K562 (cell line): ENCODE measurements at regions not wholly inside any gene's neighbourhood (a gene's known extent, or its start where the extent isn't known, plus 50 kb on each side); places are given as distances from the start of the nearest gene placed in this dataset.

Source experiments
- ATAC-seq: fragments of 200-7000 bp; cut with Tn5 transposase; 3 replicates; pipeline ENCODE4 v1.9.1; 2020; ENCODE audit warnings: moderate library complexity
- BruUV-seq: library from RNA; stranded (reverse); fragments of 400-500 nt; replicated peaks from 2 replicates; lab custom pipeline; 2021; lab: Mats Ljungman, UMichigan
- CTCF ChIA-PET: fragments of 300-600 bp; formaldehyde crosslinking; extraction: SDS; loops from one replicate; lab custom pipeline; 2021; ENCODE audit warnings: low intra/inter-chr PET ratio; lab: Yijun Ruan, JAX
- POLR2A ChIA-PET: fragments of 300-600, 350-650 bp; sonication (Branson Sonifier 250); formaldehyde crosslinking; extraction: SDS; loops from one replicate; lab custom pipeline; 2021; ENCODE audit warnings: antibody characterized with exemption, inconsistent platforms; lab: Yijun Ruan, JAX
- DNase-seq, 4 experiments: peaks; one replicate each; pipeline versions ENCODE4 v3.0.0 to v3.0.0-alpha.2; 2011 to 2018; ENCODE audit warnings: low spot score in 3 of 4, mixed read lengths in 3 of 4; ENCODE audit errors: extremely low read depth in 1 of 4
- FAIRE-seq: peaks from 2 replicates; lab custom pipeline; 2011; peaks lifted over from hg19 to GRCh38; lab: Jason Lieb, UNC
- H2AFZ ChIP-seq: 2 replicates; pipeline ENCODE4 v1.6.0; 2011; ENCODE audit warnings: low read depth, low read length, control low read depth, inconsistent platforms
- H3K27ac ChIP-seq: fragments of 200-600 bp; 3 replicates; pipeline ENCODE4 v1.8.0; 2011; ENCODE audit warnings: low read depth, mild to moderate bottlenecking, control low read depth, inconsistent platforms, low read length, moderate library complexity, mixed read lengths; ENCODE audit errors: extremely low read depth
- H3K27me3 ChIP-seq, 2 experiments: fragments of 300-600 bp in 1 of 2; 2 replicates in 1 of 2; 3 replicates in 1 of 2; pipeline versions ENCODE4 v1.6.0 to v1.8.0; 2011; ENCODE audit warnings: inconsistent platforms in 2 of 2, low read length in 2 of 2, mild to moderate bottlenecking in 1 of 2, mixed read lengths in 1 of 2, moderate library complexity in 1 of 2; ENCODE audit not compliant: control insufficient read depth in 2 of 2, insufficient read depth in 2 of 2
- H3K36me3 ChIP-seq: fragments of 300-600 bp; 3 replicates; pipeline ENCODE4 v1.8.0; 2011; ENCODE audit warnings: mild to moderate bottlenecking, low read length, inconsistent platforms; ENCODE audit not compliant: control insufficient read depth, insufficient read depth
- H3K4me1 ChIP-seq, 2 experiments: fragments of 200-600 bp in 1 of 2; replicated peaks in 1 of 2; 2 replicates in 1 of 2; 3 replicates in 1 of 2; pipeline versions ENCODE4 v1.5.1 to v1.8.0; 2011; ENCODE audit warnings: inconsistent platforms in 2 of 2, low read length in 2 of 2, mild to moderate bottlenecking in 1 of 2, mixed read lengths in 1 of 2, moderate library complexity in 1 of 2; ENCODE audit not compliant: control insufficient read depth in 2 of 2, insufficient read depth in 2 of 2
- H3K4me2 ChIP-seq: 2 replicates; pipeline ENCODE4 v1.6.1; 2011; ENCODE audit warnings: low read length, control low read depth, inconsistent platforms, mixed read lengths; ENCODE audit not compliant: insufficient read depth
- H3K4me3 ChIP-seq: fragments of 200-600 bp; sonication (generic), shearing (Covaris generic); 2 replicates; pipeline ENCODE4 v1.5.1; 2016; ENCODE audit warnings: control low read depth, inconsistent platforms
- H3K79me2 ChIP-seq: fragments of 200-600 bp; 3 replicates; pipeline ENCODE4 v1.8.0; 2011; ENCODE audit warnings: low read length, inconsistent platforms; ENCODE audit not compliant: control insufficient read depth, insufficient read depth
- H3K9ac ChIP-seq, 2 experiments: 2 replicates each; pipeline versions ENCODE4 v1.6.0 to v1.6.1; 2011; ENCODE audit warnings: low read depth in 2 of 2, low read length in 2 of 2, control low read depth in 1 of 2, inconsistent platforms in 1 of 2, mild to moderate bottlenecking in 1 of 2, mixed read lengths in 1 of 2; ENCODE audit not compliant: insufficient read depth in 1 of 2
- H3K9me1 ChIP-seq: one replicate; pipeline ENCODE4 v1.6.0; 2011; ENCODE audit warnings: inconsistent platforms, mild to moderate bottlenecking, low read length, moderate library complexity; ENCODE audit not compliant: control insufficient read depth, insufficient read depth
- H3K9me3 ChIP-seq: replicated peaks from 2 replicates; pipeline ENCODE4 v1.5.1; 2011; ENCODE audit warnings: low read depth, low read length, inconsistent platforms; ENCODE audit not compliant: control insufficient read depth, insufficient read depth
- H4K20me1 ChIP-seq: replicated peaks from 2 replicates; pipeline ENCODE4 v1.6.1; 2011; ENCODE audit warnings: low read length, inconsistent platforms, mixed read lengths; ENCODE audit not compliant: control insufficient read depth, insufficient read depth
- ARID3B ChIP-seq: fragments of 250-450 bp; sonication (Bioruptor Pico); IDR thresholded peaks from 2 replicates; pipeline ENCODE4 v1.4.0; 2020; ENCODE audit warnings: borderline replicate concordance
- ATF7 ChIP-seq: fragments of 450-650 bp; IDR thresholded peaks from 2 replicates; pipeline ENCODE4 v1.7.1; 2014; ENCODE audit warnings: mild to moderate bottlenecking, moderate library complexity
- CHD7 ChIP-seq: fragments of 200-600 bp; sonication (generic); IDR thresholded peaks from one replicate; pipeline ENCODE4 v1.6.1; 2012; ENCODE audit warnings: mild to moderate bottlenecking, low read depth, low read length, inconsistent platforms
- GTF2E2 ChIP-seq: fragments of 200-800 bp; sonication (Bioruptor generic); IDR thresholded peaks from 2 replicates; pipeline ENCODE4 v1.6.1; 2016; ENCODE audit warnings: missing genetic modification characterization, missing compliant biosample characterization
- NCOA1 ChIP-seq: fragments of 450-650 bp; IDR thresholded peaks from 2 replicates; pipeline ENCODE4 v1.6.1; 2016; ENCODE audit warnings: low read depth
- SRSF3 ChIP-seq: fragments of 200-400 bp; formaldehyde crosslinking; IDR thresholded peaks from 2 replicates; pipeline ENCODE4 v1.6.1; 2016; ENCODE audit warnings: mild to moderate bottlenecking, low read length, moderate library complexity; ENCODE audit not compliant: insufficient read depth
- ZNF232 ChIP-seq: sonication (generic); formaldehyde crosslinking; IDR thresholded peaks from 2 replicates; pipeline ENCODE4 v1.8.0; 2022; ENCODE audit warnings: mild to moderate bottlenecking, missing genetic modification reagents
- WGBS: fragments of 100-300 bp; shearing (Covaris generic); methylation state at CpG from one replicate; pipeline ENCODE4 v1.1.6; 2016; ENCODE audit warnings: low coverage, mixed read lengths; ENCODE audit not compliant: insufficient coverage; ENCODE audit errors: missing lambda C conversion rate; 5-methylcytosine and 5-hydroxymethylcytosine counted together
- in situ Hi-C: fragments of 300-500 bp; cut with MboI; formaldehyde crosslinking; loops from 4 replicates; pipeline ENCODE4 v1.15.0; 2018; ENCODE audit warnings: inconsistent platforms, mixed read lengths
- intact Hi-C: fragments of 100-400 bp; cut with micrococcal nuclease; formaldehyde crosslinking; loops from 2 replicates; pipeline ENCODE4 v1.14.2; 2022

GRCh38 chr22:49261616-49262015 is 566.1 kb downstream of the BRD1 start:
- Histone ChIP-seq H3K36me3 (no peaks in the 10 kb centered on the region), H3K9ac (no peak overlapping the region), H4K20me1 (peaks cover 4% of the 10 kb centered on the region; the same call in 1 of the 2 replicates), H3K9me1 (no peaks in the 10 kb centered on the region), H2AFZ (no peak overlapping the region), H3K79me2 (no peaks in the 10 kb centered on the region), H3K9me3 (no peaks in the 10 kb centered on the region), H3K4me2 (no peak overlapping the region), H3K27ac (no peak overlapping the region), H3K27me3 (peaks cover 0 to 25% of the 10 kb centered on the region in 2 experiments; a peak in 2 of 5 replicates), H3K4me1 (no peaks in the 10 kb centered on the region), H3K4me3 (no peak overlapping the region)
- CTCF ChIA-PET = no interaction called here
- no TSS peak for BruUV-seq
- POLR2A ChIA-PET = interaction anchor here (0.6 kb wide), 1 partner anchor 395 kb away, joined by 3 read pairs; no protein-coding TSS in a partner anchor
- in situ Hi-C loops = no loop called here
- ATAC-seq (no peak), DNase-seq (no peak), FAIRE-seq (no peak)
- TF ChIP-seq GTF2E2 (tag) (no peak), NCOA1 (no peak), ZNF232 (CRISPR knock-in tag) (no peak), CHD7 (no peak), SRSF3 (no peak), ATF7 (no peak), ARID3B (CRISPR knock-in tag) (no peak)
- 2% methylated on average over 15 of the region's 17 CpGs for WGBS
- intact Hi-C loops = no loop called here
